Heart left ventricle (tissue), 16 donors: ENCODE measurements at regions not wholly inside any gene's neighbourhood (a gene's known extent, or its start where the extent isn't known, plus 50 kb on each side); places are given as distances from the start of the nearest gene placed in this dataset.

Experiments
- ATAC-seq, 4 donors: fragments of 200-7000 bp; cut with Tn5 transposase; one replicate each; pipeline ENCODE4 v1.9.1; 2020 to 2022; ENCODE audit warnings: moderate library complexity in 4 of 4, mild to moderate bottlenecking in 3 of 4, moderate number of reproducible peaks in 1 of 4
- DNase-seq, 5 donors: peaks; one replicate each; pipeline ENCODE4 v3.0.0-alpha.2; 2020
- H3K27ac ChIP-seq, 12 donors: fragments of 200-600 bp; sonication (generic) in 4 of 12; one replicate each; pipeline versions ENCODE4 v1.5.0 to v1.8.0; 2016 to 2022; ENCODE audit warnings: mild to moderate bottlenecking in 2 of 12
- H3K27me3 ChIP-seq, 9 donors: fragments of 200-600 bp; sonication (generic) in 2 of 9; one replicate each; pipeline versions ENCODE4 v1.5.1 to v1.8.0; 2016 to 2022; ENCODE audit warnings: mild to moderate bottlenecking in 3 of 9
- H3K36me3 ChIP-seq, 9 donors: fragments of 200-600 bp; sonication (generic) in 2 of 9; one replicate each; pipeline versions ENCODE4 v1.5.0 to v1.8.0; 2018 to 2022; ENCODE audit warnings: mild to moderate bottlenecking in 2 of 9
- H3K4me1 ChIP-seq, 12 donors: fragments of 200-600 bp; sonication (generic) in 4 of 12; one replicate each; pipeline versions ENCODE4 v1.5.0 to v1.8.0; 2016 to 2022; ENCODE audit warnings: mild to moderate bottlenecking in 3 of 12
- H3K4me3 ChIP-seq, 12 donors: fragments of 200-600 bp; sonication (generic) in 4 of 12; one replicate each; pipeline versions ENCODE4 v1.5.0 to v1.8.0; 2017 to 2022; ENCODE audit warnings: mild to moderate bottlenecking in 9 of 12, moderate library complexity in 4 of 12
- H3K9me3 ChIP-seq, 12 donors: fragments of 200-600 bp; sonication (generic) in 4 of 12; one replicate each; pipeline versions ENCODE4 v1.5.0 to v1.8.0; 2016 to 2022; ENCODE audit warnings: mild to moderate bottlenecking in 1 of 12
- CTCF ChIP-seq, 12 donors: fragments of 200-600 bp; sonication (generic) in 4 of 12; IDR thresholded peaks; one replicate each; pipeline versions ENCODE4 v1.5.0 to v1.8.0; 2018 to 2022; ENCODE audit warnings: antibody characterized with exemption in 12 of 12, mild to moderate bottlenecking in 5 of 12
- POLR2A ChIP-seq, 2 donors: fragments of 450-650 bp; IDR thresholded peaks; one replicate each; pipeline ENCODE4 v1.6.1; 2017; ENCODE audit warnings: antibody characterized with exemption in 2 of 2, mild to moderate bottlenecking in 2 of 2, moderate library complexity in 2 of 2
- whole genome bisulfite sequencing, 4 donors: extraction: QIAGEN DNeasy Blood & Tissue Kit in 2 of 4; methylation state at CpG; one replicate each; pipeline versions ENCODE4 v1.1.5 to v1.1.7; 2013 to 2018; 5-methylcytosine and 5-hydroxymethylcytosine counted together
- intact Hi-C, 10 donors: fragments of 100-400 bp; cut with DNase I; formaldehyde crosslinking; loops; one replicate each; pipeline versions ENCODE4 v1.11.1 to v1.14.2; 2022
- donor health status: ischemic (EF 13 %, LVEDD 7.1; RV severe dilation, severe dysfunction).
- donor health status: healthy with polysubstance abuse.
- donor health status: DM: no; HTN: yes; CAD: no.
- donor health status: DM: no; HTN: no; CAD: no.
- donor health status: ischemic (EF 25% LVEDD 6.9; RV normal size, moderate dysfunction).
- donor health status: ischemic (EF 25% LVEDD 5.7; RV mildly dilated, moderate dysfunction).
- donor health status: healthy.
- donor health status: DM: yes; HTN: yes; CAD: no.
- donor health status: ischemic (EF 35%, LVEDD 5.7; RV mildly dilated, moderate dysfunction).
- donor health status: nonischemic (EF 11% LVEDD 7.7; RV severe dilation, severe dysfunction).
- donor health status: DM: yes; HTN: yes; CAD: no.
- donor health status: PGD.
- donor health status: ischemic (EF 29% LVEDD 5.4; RV normal size, mild dysfunction).
- donor health status: nonischemic (EF 23%, LVEDD 6.1; RV moderate dilation, normal function).

- Histone ChIP-seq H3K9me3 (peaks cover 0 to 33% (median 15%) of the 10 kb centered on the region in 12 donors), H3K27me3 (no peaks in the 10 kb centered on the region), H3K4me3 (no peak overlapping the region), H3K27ac (no peak overlapping the region), H3K36me3 (no peaks in the 10 kb centered on the region), H3K4me1 (peaks cover 0 to 18% (median 0%) of the 10 kb centered on the region in 12 donors)
- ATAC-seq (no peak), DNase-seq (no peak)
- intact Hi-C loops, result no loop called here
- 88 to 94% (median 91%) methylated on average over 2 of the region's 2 CpGs for WGBS, 4 donors
- TF ChIP-seq POLR2A (IDR thresholded peaks at IDR 0.05), result no peak
- no peak for TF ChIP-seq CTCF (IDR thresholded peaks at IDR 0.05)
Observed at GRCh38 chr2:111633189-111633588, 250.8 kb downstream of the ANAPC1 start.

- TF ChIP-seq POLR2A (IDR thresholded peaks at IDR 0.05) (no peak), CTCF (IDR thresholded peaks at IDR 0.05) (no peak)
- Histone ChIP-seq H3K27me3 (no peaks in the 10 kb centered on the region), H3K4me3 (no peak overlapping the region), H3K4me1 (peaks cover 0 to 18% (median 0%) of the 10 kb centered on the region in 12 donors), H3K36me3 (no peaks in the 10 kb centered on the region), H3K27ac (no peak overlapping the region), H3K9me3 (peaks cover 0 to 28% (median 12%) of the 10 kb centered on the region in 12 donors)
- ATAC-seq (no peak), DNase-seq (no peak)
- intact Hi-C loops, result no loop called here
- 53 to 67% (median 60%) methylated on average over 6 of the region's 6 CpGs for WGBS, 4 donors
Observed at GRCh38 chr2:111633643-111634042, 250.3 kb downstream of the ANAPC1 start.

GRCh38 chr2:111634050-111634794 is 249.8 kb downstream of the ANAPC1 start:
- Histone ChIP-seq H3K27me3 (no peaks in the 10 kb centered on the region), H3K27ac (no peak overlapping the region), H3K36me3 (no peaks in the 10 kb centered on the region), H3K4me3 (no peak overlapping the region), H3K9me3 (peaks cover 0 to 23% (median 8%) of the 10 kb centered on the region in 12 donors), H3K4me1 (peaks cover 0 to 18% (median 0%) of the 10 kb centered on the region in 12 donors)
- 77 to 89% (median 79%) methylated on average over 2 of the region's 2 CpGs for WGBS, 4 donors
- no peak for ATAC-seq
- TF ChIP-seq CTCF (IDR thresholded peaks at IDR 0.05) (no peak), POLR2A (IDR thresholded peaks at IDR 0.05) (no peak)
- DNase-seq, result no peak
- intact Hi-C loops, result no loop called here

GRCh38 chr2:111634995-111635538 is 248.9 kb downstream of the ANAPC1 start:
- no peaks in the 10 kb centered on the region for H3K27me3 ChIP-seq
- H3K9me3 ChIP-seq, result peaks cover 0 to 14% (median 2%) of the 10 kb centered on the region in 12 donors
- TF ChIP-seq POLR2A (IDR thresholded peaks at IDR 0.05) (no peak), CTCF (IDR thresholded peaks at IDR 0.05) (no peak)
- H3K27ac ChIP-seq, result no peak overlapping the region
- no peak for ATAC-seq
- no peaks in the 10 kb centered on the region for H3K36me3 ChIP-seq
- intact Hi-C loops, result no loop called here
- 62 to 82% (median 75%) methylated on average over 4 of the region's 4 CpGs for whole genome bisulfite sequencing, 4 donors
- H3K4me3 ChIP-seq, result no peak overlapping the region
- H3K4me1 ChIP-seq, result peaks cover 0 to 18% (median 0%) of the 10 kb centered on the region in 12 donors
- DNase-seq, result no peak
